ENCODE measurements at regions not wholly inside any gene's neighbourhood (a gene's known extent, or its start where the extent isn't known, plus 50 kb on each side); places are given as distances from the start of the nearest gene placed in this dataset.
"Not testable (repeated sequence)": the region's sequence is repeated elsewhere in the genome, so short reads cannot be mapped to it uniquely, and the experiment has no call there.

DNA sequence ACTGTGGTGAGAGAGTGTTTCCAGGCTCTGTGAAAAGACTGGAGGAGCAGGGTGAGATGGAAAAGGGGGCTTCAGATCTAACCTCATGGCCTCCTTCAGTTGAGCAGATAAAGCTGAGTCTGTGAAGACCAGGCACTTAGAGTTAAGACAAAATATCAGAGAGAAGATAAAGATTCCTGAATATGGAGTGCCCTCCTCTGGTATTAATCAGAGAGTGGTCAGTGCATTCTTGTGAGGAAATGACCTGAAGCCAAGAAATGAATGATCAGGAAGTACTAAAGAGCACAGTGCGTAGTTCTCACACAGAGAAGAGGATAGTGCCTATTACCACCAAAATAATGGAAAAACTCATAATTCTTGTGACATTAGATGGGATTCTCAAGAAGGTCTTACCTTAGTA is 1417.0 kb upstream of the ACO1 start:
- peak in 1 of 2 experiments; percentile 16 for DNase-seq

DNA sequence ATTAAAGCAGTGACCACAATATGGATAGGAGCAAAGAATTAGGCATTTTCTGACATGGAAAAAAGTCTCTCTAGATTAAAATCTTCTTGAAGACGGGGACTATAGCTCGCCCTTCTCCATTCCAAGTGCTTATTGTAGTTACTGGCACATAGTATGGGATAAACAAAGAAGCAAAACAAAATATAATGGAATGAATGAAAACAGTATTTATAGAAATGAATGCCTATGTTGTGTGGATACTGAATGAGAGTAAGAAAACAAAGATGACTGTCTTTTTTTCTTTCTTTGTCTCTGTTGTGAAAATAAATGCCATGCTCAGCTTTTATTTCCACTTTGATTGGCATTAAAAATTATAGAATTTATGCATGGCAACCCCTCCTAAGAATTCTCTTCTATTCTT is 1414.3 kb upstream of the ACO1 start:
- no peak for DNase-seq

GRCh38 chr9:30970812-30971211 is 1413.6 kb upstream of the ACO1 start:
- DNase-seq = no peak

- no peak for DNase-seq
These were observed 1411.8 kb upstream of the ACO1 start for GRCh38 chr9:30972654-30973053.

- DNase-seq = no peak
These were observed 1406.5 kb upstream of the ACO1 start for GRCh38 chr9:30977965-30978364.

- DNase-seq = no peak
These were observed 1402.1 kb upstream of the ACO1 start for GRCh38 chr9:30982301-30982700.

DNA sequence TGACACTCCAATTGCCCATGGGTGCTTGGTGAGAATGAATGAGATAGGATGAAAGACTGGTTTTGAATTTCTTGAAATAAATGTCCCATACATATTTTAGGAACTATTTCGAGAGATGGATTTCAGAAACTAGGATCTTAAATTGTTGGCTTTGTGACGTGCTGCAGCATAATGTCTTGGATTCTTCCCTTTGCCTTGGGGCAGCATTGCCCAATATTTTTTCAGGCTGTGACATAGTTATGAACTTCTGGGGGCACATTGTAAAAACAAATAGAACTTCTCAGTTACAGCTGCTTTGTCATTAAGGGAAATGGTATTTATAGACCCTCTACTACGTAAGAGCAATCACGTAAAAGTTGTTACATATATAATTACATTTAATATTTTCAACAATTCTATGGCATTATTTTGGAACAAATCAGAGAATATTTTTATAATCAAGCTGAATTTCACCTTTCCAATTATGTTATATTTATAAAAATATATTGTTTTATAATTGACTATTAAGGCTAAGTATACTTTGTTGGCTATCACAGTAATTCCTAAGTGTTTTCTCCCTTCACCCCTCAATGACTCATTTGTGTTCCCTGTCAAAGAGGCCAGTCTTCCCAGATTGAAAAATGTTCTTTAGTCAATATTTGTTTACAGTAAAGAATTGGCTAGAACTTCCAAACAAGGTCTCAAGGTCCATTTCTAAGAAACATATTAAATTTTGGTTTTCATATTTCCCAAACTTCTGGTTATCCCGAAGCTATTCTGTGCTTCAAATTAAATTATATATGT is 1388.3 kb upstream of the ACO1 start:
- DNase-seq = no peak

- DNase-seq = no peak
These were observed 1387.7 kb upstream of the ACO1 start for GRCh38 chr9:30996761-30997160.

DNA sequence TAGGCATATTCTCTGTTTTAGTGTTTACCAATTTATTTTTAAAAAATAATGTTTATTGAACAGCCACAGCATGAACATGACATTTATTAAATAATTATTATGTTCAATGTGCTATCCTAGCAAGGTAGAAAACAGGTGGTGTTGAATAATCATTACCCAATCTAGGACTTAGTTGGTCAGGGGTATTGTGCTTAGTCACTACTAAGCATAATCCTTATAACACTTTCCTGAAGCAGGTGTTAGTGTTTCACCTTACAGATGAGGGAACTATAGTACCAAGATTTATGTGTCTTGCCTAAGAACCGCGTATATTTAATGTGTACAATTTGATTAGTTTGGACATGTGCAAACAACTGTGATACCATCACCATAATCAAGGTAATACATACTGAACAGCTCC is 1387.2 kb upstream of the ACO1 start:
- no peak for DNase-seq

DNA sequence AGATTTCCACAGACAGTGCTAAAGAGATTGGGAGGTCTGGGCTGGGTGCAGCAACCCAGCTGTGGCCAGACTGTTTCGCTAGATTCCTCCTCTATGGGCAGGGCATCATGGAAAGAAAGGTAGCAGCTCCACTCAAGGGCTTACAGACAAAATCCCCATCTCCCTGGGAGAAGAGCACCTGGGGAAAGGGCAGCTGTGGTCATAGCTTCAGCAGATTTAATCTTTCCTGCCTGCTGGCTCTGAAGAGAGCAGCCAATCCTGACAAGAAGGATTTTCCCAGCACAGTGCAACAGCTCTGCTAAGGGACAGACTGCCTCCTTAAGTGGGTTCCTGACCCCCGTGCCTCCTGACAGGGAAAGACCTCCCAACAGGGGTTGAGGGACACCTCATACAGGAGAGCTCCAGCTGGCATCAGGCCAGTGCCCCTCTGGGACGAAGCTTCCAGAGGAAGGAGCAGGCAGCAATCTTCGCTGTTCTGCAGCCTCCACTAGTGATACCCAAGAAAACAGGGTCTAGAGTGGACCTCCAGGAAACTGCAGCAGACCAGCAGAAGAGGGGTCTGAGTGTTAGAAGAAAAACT is 1379.3 kb upstream of the ACO1 start:
- DNase-seq = no peak

GRCh38 chr9:31013371-31013770 is 1371.1 kb upstream of the ACO1 start:
- no peak for DNase-seq

GRCh38 chr9:31023847-31024246 is 1360.6 kb upstream of the ACO1 start:
- no peak for DNase-seq

DNA sequence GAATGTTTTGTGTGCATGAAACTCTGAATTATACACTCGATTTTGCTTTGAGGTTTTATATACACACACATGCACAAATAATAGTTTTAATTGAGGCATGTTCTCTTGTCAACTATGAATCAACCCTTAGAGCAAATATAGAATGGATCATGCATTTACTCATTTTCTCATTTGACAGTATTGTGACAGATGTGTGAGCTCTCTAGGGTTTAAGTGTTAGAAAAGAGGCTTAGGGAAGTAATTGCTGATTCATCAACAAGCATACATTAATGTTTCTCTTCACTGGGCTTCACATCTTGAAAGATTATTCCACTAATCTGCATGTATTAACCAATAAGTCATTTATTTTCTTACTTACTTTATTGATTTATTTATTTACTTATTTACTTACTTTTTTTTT is 1356.8 kb upstream of the ACO1 start:
- no peak for DNase-seq

DNA sequence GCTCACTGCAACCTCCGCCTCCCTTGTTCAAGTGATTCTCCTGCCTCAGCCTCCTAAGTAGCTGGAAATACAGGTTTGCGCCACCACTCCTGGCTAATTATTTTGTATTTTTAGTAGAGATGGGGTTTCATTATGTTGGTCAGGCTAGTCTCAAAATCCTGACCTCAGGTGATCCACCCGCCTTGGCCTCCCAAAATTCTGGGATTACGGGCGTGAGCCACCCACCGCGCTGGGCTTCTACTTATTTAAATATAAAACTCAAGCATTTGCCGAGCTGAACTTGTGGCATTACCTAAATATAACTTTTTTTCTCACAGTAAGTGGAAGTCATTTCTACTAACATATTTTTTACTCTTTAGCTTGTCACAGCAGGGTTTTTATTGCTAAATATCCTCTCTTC is 1356.3 kb upstream of the ACO1 start:
- no peak for DNase-seq

GRCh38 chr9:31030741-31031202 is 1353.7 kb upstream of the ACO1 start:
- DNase-seq = peak in 1 of 2 experiments; percentile 17

GRCh38 chr9:31032206-31032605 is 1352.2 kb upstream of the ACO1 start:
- no peak for DNase-seq

DNA sequence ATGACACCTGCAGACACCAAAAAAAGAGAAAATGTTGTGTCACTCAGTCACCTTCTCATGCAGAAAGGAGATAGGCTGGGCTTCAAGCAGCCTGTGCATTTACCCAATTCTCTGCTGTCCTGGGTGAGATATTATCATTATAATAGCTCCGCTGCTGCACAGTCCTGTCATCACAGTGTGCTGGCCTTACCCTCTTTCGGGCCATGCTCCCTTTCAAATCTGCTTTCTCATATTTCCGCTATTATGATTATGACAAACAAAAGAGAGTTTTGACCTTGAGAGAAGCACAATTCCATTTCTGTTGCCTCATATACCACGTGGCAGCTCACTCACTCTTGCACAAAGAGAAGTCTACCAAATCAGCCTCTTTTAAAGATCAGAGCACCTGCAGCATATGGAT is 1350.1 kb upstream of the ACO1 start:
- no peak for DNase-seq

DNA sequence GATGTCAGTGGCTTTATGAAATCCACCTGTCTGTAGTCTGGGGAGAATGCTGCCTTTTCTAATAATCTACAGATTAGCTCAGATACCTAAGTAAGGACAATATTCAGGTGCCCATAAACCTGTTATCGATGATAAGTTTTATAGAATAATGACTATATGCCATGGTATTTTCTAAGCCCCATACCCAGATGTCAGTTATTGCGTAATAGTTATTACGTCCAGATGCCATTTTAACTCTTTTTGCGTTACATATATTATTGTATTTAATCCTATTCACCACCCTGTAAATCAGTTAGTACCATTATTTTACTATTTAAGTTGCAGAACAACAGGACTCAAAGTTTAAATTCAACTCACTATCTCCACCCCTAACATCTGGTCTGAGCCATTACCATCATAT is 1343.9 kb upstream of the ACO1 start:
- no peak for DNase-seq

DNA sequence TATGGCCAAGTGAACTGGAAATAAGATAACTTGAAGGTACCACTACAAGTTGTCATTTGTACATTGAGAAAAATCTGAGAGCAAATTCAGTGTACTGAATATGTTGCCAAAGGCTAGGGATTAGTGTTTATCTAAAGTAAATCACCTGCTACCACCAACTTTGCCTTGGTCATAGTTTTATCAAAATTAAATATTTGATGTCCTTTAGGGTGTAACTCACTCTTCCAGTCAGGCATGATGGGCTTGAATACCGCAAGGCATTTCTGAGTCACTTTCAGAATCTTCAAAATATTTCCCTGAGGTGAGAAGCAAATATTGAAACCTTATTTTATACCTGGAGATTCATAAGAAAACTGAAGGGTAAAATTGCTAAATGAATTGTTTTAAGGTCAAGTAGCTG is 1338.6 kb upstream of the ACO1 start:
- no peak for DNase-seq

GRCh38 chr9:31061592-31061991 is 1322.9 kb upstream of the ACO1 start:
- not testable (repeated sequence) for DNase-seq

- DNase-seq = no peak
These were observed 1318.8 kb upstream of the ACO1 start for GRCh38 chr9:31065691-31066090.

- DNase-seq = no peak
These were observed 1317.0 kb upstream of the ACO1 start for GRCh38 chr9:31067418-31067817.

- DNase-seq = no peak
These were observed 1312.7 kb upstream of the ACO1 start for GRCh38 chr9:31071606-31072286.

DNA sequence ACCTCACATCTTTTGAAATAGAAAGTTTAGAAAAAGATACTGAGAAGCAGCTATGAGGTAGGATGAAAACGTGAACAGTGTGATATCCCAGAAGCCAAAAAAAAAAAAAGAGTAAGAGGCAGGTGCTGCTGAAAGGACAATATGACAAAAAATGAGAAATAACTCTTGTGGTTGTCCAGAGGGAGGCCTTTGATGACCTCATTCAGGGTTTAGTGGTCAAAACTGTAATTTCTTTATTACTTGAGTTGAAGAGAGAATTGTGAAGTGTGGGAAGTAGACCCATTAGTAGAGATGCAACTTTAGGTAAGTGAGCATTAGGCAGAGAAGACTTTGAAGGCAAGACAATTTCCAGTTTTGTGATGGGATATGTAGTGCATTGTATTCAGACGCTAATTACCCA is 1306.3 kb upstream of the ACO1 start:
- no peak for DNase-seq

Measured in SW 1271 (cell line).